GM21381 (cell line): ENCODE measurements at regions not wholly inside any gene's neighbourhood (a gene's known extent, or its start where the extent isn't known, plus 50 kb on each side); places are given as distances from the start of the nearest gene placed in this dataset.
"Not testable (repeated sequence)": the region's sequence is repeated elsewhere in the genome, so short reads cannot be mapped to it uniquely, and the experiment has no call there.

Experiments used
- ATAC-seq: cut with Tn5 transposase; IDR thresholded peaks from one replicate; pipeline ENCODE4 v1.9.1; 2021; ENCODE audit warnings: mild to moderate bottlenecking, moderate library complexity; ENCODE audit not compliant: unreplicated experiment

- no peak for ATAC-seq
Measured at GRCh38 chr7:19307554-19307953, 162.3 kb upstream of the FERD3L start.

GRCh38 chr7:19305698-19306097 is 160.5 kb upstream of the FERD3L start:
- ATAC-seq: no peak

- ATAC-seq: no peak
Measured at GRCh38 chr7:19304086-19304485, 158.9 kb upstream of the FERD3L start.

GRCh38 chr7:19302731-19303130 is 157.5 kb upstream of the FERD3L start:
- no peak for ATAC-seq

- ATAC-seq: no peak
Measured at GRCh38 chr7:19296617-19297016, 151.4 kb upstream of the FERD3L start.

- ATAC-seq: no peak
Measured at GRCh38 chr7:19295376-19295775, 150.2 kb upstream of the FERD3L start.

- no peak for ATAC-seq
Measured at GRCh38 chr7:19294619-19295018, 149.4 kb upstream of the FERD3L start.

GRCh38 chr7:19293431-19293830 is 148.2 kb upstream of the FERD3L start:
- no peak for ATAC-seq

GRCh38 chr7:19290968-19291367 is 145.7 kb upstream of the FERD3L start:
- ATAC-seq: no peak

GRCh38 chr7:19290066-19290465 is 144.8 kb upstream of the FERD3L start:
- ATAC-seq: no peak

GRCh38 chr7:19284596-19285300 is 139.5 kb upstream of the FERD3L start:
- no peak for ATAC-seq

- no peak for ATAC-seq
Measured at GRCh38 chr7:19284136-19284535, 138.9 kb upstream of the FERD3L start.

- ATAC-seq: no peak
Measured at GRCh38 chr7:19275000-19275399, 129.8 kb upstream of the FERD3L start.

- ATAC-seq: not testable (repeated sequence)
Measured at GRCh38 chr7:19272329-19272728, 127.1 kb upstream of the FERD3L start.

GRCh38 chr7:19269301-19269700 is 124.1 kb upstream of the FERD3L start:
- ATAC-seq: no peak

- ATAC-seq: no peak
Measured at GRCh38 chr7:19268737-19269136, 123.5 kb upstream of the FERD3L start.

GRCh38 chr7:19262826-19263225 is 117.6 kb upstream of the FERD3L start:
- ATAC-seq: no peak

- no peak for ATAC-seq
Measured at GRCh38 chr7:19249281-19249680, 104.1 kb upstream of the FERD3L start.

GRCh38 chr7:19248681-19249080 is 103.5 kb upstream of the FERD3L start:
- no peak for ATAC-seq

- no peak for ATAC-seq
Measured at GRCh38 chr7:19248115-19248514, 102.9 kb upstream of the FERD3L start.

- ATAC-seq: no peak
Measured at GRCh38 chr7:19247017-19247416, 101.8 kb upstream of the FERD3L start.

- no peak for ATAC-seq
Measured at GRCh38 chr7:19242246-19242645, 97.0 kb upstream of the FERD3L start.

GRCh38 chr7:19239951-19240350 is 94.7 kb upstream of the FERD3L start:
- no peak for ATAC-seq
